Psoas muscle (tissue), 7 donors: ENCODE measurements at regions not wholly inside any gene's neighbourhood (a gene's known extent, or its start where the extent isn't known, plus 50 kb on each side); places are given as distances from the start of the nearest gene placed in this dataset.

Experiments
- ATAC-seq, 4 donors: fragments of 200-7000 bp; cut with Tn5 transposase; one replicate each; pipeline ENCODE4 v1.9.1; 2020; ENCODE audit warnings: moderate library complexity in 3 of 4, mild to moderate bottlenecking in 2 of 4
- DNase-seq, 2 donors: peaks; one replicate each; pipeline ENCODE4 v3.0.0-alpha.2; 2020
- H3K27ac ChIP-seq: fragments of 200-600 bp; one replicate; pipeline ENCODE4 v1.8.0; 2022
- H3K27me3 ChIP-seq, 3 donors: fragments of 200-600 bp in 1 of 3; one replicate each; pipeline versions ENCODE4 v1.6.1 to v1.8.0; 2013 to 2022; ENCODE audit warnings: low read length in 2 of 3, mild to moderate bottlenecking in 2 of 3, moderate library complexity in 1 of 3; ENCODE audit not compliant: insufficient read depth in 3 of 3
- H3K36me3 ChIP-seq, 2 donors: fragments of 200-600 bp in 1 of 2; one replicate each; pipeline versions ENCODE4 v1.6.1 to v1.8.0; 2013 to 2022; ENCODE audit warnings: low read depth in 1 of 2, mild to moderate bottlenecking in 1 of 2, moderate library complexity in 1 of 2; ENCODE audit not compliant: insufficient read depth in 1 of 2
- H3K4me1 ChIP-seq: fragments of 200-600 bp; one replicate; pipeline ENCODE4 v1.8.0; 2022
- H3K4me3 ChIP-seq: fragments of 200-600 bp; one replicate; pipeline ENCODE4 v1.8.0; 2022; ENCODE audit warnings: mild to moderate bottlenecking
- H3K9me3 ChIP-seq: fragments of 200-600 bp; one replicate; pipeline ENCODE4 v1.8.0; 2022
- CTCF ChIP-seq: fragments of 200-600 bp; IDR thresholded peaks from one replicate; pipeline ENCODE4 v1.8.0; 2022; ENCODE audit warnings: antibody characterized with exemption
- WGBS, 3 donors: extraction: QIAGEN DNeasy Blood & Tissue Kit; methylation state at CpG; one replicate each; pipeline versions ENCODE4 v1.1.6 to v1.1.7; 2013; 5-methylcytosine and 5-hydroxymethylcytosine counted together
- intact Hi-C, 2 donors: fragments of 100-400 bp; cut with DNase I; formaldehyde crosslinking; loops; one replicate each; pipeline versions ENCODE4 v1.11.0 to v1.14.2; 2022
- donor health status: healthy with polysubstance abuse.
- donor health status: DM: no; HTN: no; CAD: no; lungs with moderate emphysema.
- donor health status: Bipolar disorder and iron deficiency.
- donor health status: healthy.
- donor health status: DM: yes; HTN: yes; CAD: no.
- donor health status: DM: no; HTN: no; CAD: no.
- donor health status: DM: yes; HTN: yes; CAD: no.

DNA sequence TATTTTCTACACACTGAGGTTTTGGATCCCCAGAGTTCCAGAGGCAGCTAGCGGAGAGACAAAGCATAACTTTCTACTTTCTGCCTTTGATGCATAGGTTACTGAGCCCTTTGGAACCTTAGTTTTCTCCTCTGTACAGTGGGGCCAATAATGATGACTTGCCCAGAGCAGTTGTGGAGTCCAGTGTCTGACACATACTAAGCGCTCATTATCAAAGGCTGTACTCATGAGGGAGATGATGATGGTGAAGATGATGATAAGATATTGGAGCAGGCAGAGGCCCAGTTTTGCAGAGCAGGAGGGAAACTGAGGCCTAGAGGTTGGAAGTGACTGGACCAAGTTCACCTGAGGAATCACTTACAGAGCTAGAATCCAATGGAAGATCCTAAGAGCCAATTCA, 458.0 kb downstream of the MIAT start:
- no peak overlapping the region for H3K4me3 ChIP-seq

GRCh38 chr22:27115816-27116256, 458.4 kb downstream of the MIAT start:
- no peaks in the 10 kb centered on the region for H3K36me3 ChIP-seq
- peaks cover 0 to 13% (median 11%) of the 10 kb centered on the region in 3 donors for H3K27me3 ChIP-seq
- no peaks in the 10 kb centered on the region for H3K9me3 ChIP-seq
- intact Hi-C loops, result no loop called here
- ATAC-seq (no peak), DNase-seq (no peak)
- no peak overlapping the region for H3K27ac ChIP-seq
- no peaks in the 10 kb centered on the region for H3K4me1 ChIP-seq
- H3K4me3 ChIP-seq, result no peak overlapping the region
- no peak for TF ChIP-seq CTCF
- WGBS, 3 donors, result 33 to 37% (median 34%) methylated on average over 5 of the region's 5 CpGs

More for the DNA sequence above, 458.0 kb downstream of the MIAT start:
- 94 to 100% (median 98%) methylated on average over 2 of the region's 2 CpGs for whole genome bisulfite sequencing, 3 donors
- H3K9me3 ChIP-seq, result no peaks in the 10 kb centered on the region
- ATAC-seq (no peak), DNase-seq (no peak)
- H3K36me3 ChIP-seq, result no peaks in the 10 kb centered on the region
- no peak for TF ChIP-seq CTCF
- H3K27me3 ChIP-seq, result peaks cover 0 to 14% (median 14%) of the 10 kb centered on the region in 3 donors
- H3K27ac ChIP-seq, result no peak overlapping the region
- H3K4me1 ChIP-seq, result no peaks in the 10 kb centered on the region
- intact Hi-C loops, result no loop called here

GRCh38 chr22:27116312-27117086, 459.1 kb downstream of the MIAT start:
- no peaks in the 10 kb centered on the region for H3K36me3 ChIP-seq

DNA sequence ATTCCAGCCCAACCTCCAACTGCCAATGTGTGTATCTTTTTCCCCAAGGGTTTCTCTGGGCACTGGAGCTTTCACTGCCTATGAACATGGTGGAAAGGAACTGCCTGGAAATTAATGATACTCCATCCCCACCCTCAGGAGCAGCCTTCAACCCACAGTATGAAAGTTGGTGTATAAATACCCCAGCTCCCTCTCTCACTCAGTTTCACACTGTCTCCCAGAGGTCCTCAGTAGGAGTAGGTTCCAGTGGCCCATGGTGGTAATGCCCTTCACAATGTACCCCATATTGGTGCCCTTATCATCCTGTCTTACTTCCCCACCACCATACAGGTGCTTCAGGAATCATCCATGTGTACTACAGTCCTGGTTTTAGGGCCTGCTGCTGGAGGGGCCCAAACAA, 462.6 kb downstream of the MIAT start:
- no peak overlapping the region for H3K4me3 ChIP-seq
- peaks cover 0 to 32% (median 5%) of the 10 kb centered on the region in 3 donors for H3K27me3 ChIP-seq
- H3K27ac ChIP-seq, result no peak overlapping the region
- no peak for ATAC-seq
- H3K36me3 ChIP-seq, result no peaks in the 10 kb centered on the region
- DNase-seq, result no peak
- H3K9me3 ChIP-seq, result no peaks in the 10 kb centered on the region
- H3K4me1 ChIP-seq, result no peaks in the 10 kb centered on the region
- no peak for TF ChIP-seq CTCF
- intact Hi-C loops, result no loop called here

More at GRCh38 chr22:27116312-27117086, 459.1 kb downstream of the MIAT start:
- DNase-seq (no peak), ATAC-seq (no peak)
- no peak overlapping the region for H3K4me3 ChIP-seq
- no peak overlapping the region for H3K27ac ChIP-seq
- H3K4me1 ChIP-seq, result no peaks in the 10 kb centered on the region
- WGBS, 3 donors, result 37 to 67% (median 46%) methylated on average over 2 of the region's 2 CpGs
- intact Hi-C loops, result no loop called here
- no peaks in the 10 kb centered on the region for H3K9me3 ChIP-seq
- peaks cover 0 to 8% (median 8%) of the 10 kb centered on the region in 3 donors for H3K27me3 ChIP-seq
- TF ChIP-seq CTCF, result no peak

DNA sequence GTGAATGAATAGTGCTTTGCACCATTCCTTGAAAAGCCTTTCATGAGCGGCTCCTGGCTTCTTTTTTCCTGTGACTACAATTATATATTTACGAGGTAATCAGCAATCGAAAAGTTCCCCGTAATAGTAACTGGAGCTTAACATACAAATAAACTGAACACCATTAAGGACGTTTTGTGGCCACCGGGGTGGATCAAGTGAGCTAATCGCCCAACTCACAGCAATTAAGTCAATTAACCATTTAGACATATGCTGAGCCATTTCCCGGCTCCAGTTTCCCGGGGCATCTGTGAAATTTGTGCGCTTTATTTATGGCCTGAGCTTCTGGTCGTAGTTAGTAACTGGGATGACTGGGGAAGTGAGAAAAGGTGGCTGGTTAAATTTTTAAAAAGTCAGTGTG, 465.2 kb downstream of the MIAT start:
- ATAC-seq (no peak), DNase-seq (no peak)
- intact Hi-C loops, result no loop called here
- Histone ChIP-seq H3K27me3 (peaks cover 0 to 51% (median 5%) of the 10 kb centered on the region in 3 donors), H3K36me3 (no peaks in the 10 kb centered on the region), H3K4me3 (no peak overlapping the region), H3K4me1 (no peaks in the 10 kb centered on the region), H3K27ac (no peak overlapping the region), H3K9me3 (no peaks in the 10 kb centered on the region)
- 66 to 70% (median 68%) methylated on average over 11 of the region's 11 CpGs for WGBS, 3 donors
- no peak for TF ChIP-seq CTCF
